Posterior cingulate gyrus (tissue), 11 donors: ENCODE measurements at regions not wholly inside any gene's neighbourhood (a gene's known extent, or its start where the extent isn't known, plus 50 kb on each side); places are given as distances from the start of the nearest gene placed in this dataset.
A peak's percentile ranks its signal among the peaks of the same experiment; 100 is the strongest.
"Not testable (repeated sequence)": the region's sequence is repeated elsewhere in the genome, so short reads cannot be mapped to it uniquely, and the experiment has no call there.

Source experiments
- DNase-seq, 10 donors: peaks; one replicate each; pipeline versions ENCODE4 v3.0.0 to v3.0.0-alpha.2; 2020 to 2021; ENCODE audit warnings: mixed read lengths in 3 of 10
- intact Hi-C: fragments of 100-400 bp; cut with DNase I; formaldehyde crosslinking; loops from one replicate; pipeline ENCODE4 v1.15.1; 2023

DNA sequence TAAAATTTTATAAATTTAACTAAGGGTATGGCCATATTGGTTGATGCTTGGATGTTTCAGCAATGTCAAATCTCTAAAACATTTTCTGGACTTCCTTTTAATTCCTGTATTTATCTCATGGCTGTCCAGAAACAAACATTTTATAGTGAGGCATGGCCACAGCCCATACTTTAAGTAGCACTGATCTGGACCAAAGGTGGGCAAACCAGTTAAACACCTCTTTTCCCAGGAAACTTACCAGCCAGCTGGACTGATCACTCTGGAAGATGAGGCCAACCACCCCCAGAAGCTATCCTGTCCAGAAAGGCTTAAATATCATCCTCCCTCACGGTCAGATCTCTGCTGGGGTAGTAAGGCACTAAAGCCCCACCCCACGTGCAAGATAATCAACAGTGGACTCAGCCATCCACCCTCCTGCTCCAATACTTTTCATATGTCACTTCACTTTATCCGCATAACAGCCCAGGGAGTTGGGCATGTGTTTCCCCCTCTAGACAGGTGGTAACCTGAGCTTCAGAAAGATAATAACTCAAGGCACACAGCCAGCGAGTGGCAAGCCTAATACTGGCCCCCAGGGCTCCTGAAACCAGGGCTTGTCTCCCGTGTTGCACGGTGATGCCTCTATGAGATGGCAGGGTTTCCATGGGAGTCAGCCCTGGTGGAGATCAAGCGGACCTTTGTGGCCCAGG lies 120.5 kb upstream of the NGF start:
- intact Hi-C loops, result no loop called here
- DNase-seq, result no peak

DNA sequence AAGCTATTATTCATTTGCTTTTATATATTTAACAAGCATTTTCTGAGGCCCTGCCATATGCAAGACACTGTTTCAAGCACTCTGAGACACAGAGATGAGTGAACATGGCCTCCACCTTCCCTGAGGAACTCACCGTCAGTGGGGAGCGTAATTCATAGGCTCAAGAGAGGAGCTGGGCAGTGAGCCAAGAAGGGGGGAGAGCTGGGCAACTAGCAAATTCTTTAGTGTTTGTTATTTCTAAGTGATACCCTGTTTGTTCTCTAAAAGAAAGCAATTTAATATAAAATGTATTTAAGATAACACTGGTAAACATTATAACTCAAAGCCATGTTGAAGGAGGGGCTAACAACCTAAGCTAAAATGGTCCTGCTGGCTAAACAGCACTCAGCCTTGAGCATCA lies 119.2 kb upstream of the NGF start:
- no peak for DNase-seq

DNA sequence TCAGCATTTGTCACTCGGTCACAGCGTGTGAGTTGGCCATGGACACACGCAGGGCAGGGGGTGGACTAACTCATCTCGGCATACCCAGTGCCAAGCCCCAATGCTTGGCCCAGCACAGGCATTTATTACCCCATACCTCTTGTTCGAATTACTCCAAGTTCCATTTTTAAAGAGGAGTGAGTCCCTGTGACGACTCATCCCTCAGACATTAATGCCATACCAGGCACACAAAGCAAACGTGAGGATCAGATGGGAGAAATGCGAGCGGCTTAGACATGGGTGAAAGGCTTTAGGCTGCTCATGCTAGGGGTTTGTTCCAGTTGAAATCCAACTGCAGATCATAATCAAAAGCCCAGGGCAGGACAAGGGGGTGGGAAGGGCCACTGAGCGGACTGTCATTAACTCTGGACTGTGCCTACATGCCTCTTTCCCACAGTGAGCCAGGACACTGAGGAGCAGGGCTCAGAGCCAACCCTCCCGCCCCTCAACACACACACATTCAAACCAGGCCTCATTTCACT lies 118.5 kb upstream of the NGF start:
- DNase-seq, result no peak
- intact Hi-C loops, result no loop called here

More for the DNA sequence above, 119.2 kb upstream of the NGF start:
- intact Hi-C loops, result no loop called here

DNA sequence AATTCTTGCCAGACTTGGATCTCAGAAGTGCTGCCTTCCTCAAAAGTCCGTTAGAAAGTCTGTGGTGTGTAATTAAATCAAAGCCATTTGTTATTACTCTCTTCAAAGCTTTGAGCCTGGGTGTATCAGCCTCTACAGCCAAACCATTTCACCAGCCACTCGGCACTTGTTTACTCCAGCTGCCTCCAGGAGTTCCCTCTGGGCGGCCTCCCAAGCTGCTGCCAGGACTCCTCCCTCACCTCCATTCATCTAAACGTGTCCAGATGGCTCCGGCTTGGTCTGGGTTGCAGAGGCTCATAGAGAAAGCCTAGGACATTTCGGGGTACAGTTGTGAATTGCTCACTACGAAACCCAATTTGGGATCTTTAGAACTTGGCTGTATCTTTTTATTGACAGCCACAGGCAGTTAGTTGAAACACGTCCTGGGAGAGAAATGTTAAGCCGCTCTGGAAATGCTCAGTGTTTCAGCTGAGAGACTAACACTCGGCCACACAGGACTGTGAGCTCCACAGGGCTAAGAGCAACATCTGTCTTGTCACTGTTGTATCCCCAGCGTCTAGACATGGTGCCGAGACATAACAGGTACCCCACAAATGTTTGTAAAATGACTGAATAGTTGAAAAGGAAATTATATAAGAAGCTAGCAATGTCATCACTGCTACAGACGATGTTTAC lies 116.9 kb upstream of the NGF start:
- intact Hi-C loops, result no loop called here
- no peak for DNase-seq

DNA sequence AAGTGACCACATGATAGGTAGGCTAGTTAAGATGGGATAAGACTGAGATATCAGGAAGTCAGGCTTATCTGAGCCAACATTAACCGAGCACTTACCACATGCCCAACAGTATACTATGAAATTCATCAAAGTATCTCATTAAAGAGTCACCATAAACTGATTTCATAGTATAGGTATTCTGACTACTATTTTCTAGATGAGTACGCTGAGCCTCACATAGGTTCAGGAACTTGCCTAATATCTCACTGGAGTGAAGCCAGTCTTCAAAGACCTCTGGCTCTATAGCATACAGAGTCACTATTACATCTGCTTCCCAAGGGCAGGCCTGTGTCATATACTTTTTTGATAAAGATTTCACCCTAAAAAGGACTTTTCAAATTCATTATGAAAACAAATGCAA lies 115.6 kb upstream of the NGF start:
- intact Hi-C loops, result no loop called here
- no peak for DNase-seq

DNA sequence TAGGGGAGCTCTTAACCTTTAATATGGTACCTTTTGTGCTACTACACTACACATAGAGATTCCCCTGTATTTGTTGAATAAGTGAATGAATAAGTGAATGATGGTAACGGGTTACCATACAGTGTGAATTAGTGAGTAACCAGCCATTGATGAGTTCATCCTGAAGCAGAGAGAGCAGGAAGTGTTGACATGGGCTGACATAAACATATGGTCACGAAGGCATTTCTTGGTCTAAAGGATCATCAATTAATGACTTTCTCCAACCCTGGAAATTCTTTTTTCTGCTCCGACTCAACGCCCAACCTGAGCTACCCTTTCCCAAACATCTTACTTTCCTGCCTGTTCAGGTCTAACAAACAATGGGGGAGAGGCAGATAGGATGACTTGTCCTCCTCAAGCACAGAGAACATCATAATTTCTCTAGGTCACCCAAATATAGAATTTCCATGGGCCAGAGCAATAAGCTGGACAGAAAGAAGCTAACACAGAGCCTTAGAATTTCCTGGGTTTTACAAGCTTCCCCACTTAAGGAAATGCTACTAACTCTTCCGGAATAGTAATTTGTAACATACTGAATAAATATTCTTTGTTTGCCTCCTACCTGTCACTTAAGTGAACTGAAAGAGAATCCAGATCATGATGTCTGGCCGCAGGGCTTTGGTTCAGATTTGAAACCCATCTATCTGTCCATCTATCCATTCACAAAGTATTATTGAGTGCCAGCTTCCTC lies 114.7 kb upstream of the NGF start:
- intact Hi-C loops, result no loop called here
- DNase-seq, result no peak

DNA sequence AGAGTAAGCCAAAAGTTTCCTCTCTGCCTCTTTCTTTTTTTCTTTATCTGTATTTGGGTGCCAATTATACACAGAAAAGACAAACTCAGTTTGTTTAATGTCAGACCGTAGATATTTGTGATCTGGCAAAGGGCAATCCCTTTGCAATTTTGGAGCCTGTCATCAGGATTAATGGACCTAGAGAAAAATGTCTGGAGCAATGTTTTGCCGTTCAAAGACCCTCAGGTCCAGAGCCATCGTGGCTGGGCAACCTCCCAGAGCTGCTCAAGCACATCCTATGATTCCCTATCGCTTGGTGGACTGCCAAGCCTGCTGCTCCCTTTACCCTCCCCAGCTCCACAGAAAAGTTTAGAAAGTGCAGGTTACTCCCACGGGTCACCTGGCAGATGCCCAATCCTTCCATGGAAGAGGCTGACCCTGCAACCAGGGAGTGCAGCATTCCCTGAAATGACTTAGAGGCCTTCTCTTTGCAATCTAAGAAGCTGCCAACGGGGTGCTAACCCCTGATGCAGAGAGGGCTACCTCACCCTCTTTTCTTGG lies 112.5 kb upstream of the NGF start:
- intact Hi-C loops, result no loop called here
- no peak for DNase-seq

DNA sequence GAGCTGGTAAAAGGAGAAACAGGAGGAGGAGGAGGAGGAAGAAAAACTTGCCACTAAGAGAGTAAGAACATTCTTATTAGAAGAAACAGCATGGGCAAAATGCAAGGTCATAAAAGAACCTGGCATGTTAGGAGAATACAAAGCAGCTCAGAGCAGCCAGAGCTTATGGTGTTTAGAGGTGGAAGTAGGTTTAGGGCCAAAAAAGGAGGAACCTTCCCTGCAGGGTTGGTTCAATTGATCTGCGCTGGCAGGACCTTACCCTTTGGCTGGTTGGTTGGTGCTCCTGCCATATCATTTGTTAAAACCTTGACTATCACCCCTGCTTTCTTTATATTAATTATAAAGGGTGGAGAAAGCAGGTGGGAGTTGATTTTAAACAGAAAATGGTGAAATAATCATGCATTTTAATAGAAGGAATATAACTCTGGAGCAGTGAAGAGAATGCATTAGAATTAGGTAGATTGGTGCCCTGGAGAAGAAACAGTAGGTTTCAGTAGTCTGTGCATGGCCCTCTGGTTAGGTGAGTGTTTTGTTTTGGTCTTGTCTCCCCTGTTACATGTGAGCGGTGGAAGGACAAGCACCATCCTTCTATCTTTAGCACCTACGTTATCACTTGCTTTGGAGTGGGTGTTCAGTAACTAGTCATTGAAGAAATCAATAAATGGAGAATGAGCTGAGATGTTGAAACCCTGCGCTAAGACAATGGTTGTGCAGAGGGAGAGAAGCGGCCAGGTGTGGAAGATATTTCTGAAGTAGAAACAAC lies 110.4 kb upstream of the NGF start:
- intact Hi-C loops, result no loop called here
- DNase-seq, result no peak

DNA sequence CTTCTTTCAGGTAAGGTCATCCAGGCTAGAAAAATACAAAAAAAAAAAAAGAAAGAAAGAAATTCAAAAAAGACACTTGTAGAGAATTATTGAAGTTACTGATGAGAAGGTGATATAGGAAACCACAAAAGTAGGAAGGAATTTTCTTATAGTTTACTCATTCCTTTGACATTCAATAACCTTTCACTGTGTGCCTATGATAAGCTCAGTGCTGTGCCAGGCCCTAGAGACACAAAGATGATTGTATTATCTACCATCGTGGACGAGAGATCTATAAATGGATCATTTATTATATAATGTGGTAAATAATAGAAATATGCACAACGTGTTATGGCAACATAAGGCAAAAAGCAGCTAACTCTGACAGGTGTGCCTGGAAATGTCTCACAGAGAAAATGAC lies 109.6 kb upstream of the NGF start:
- DNase-seq, result no peak
- intact Hi-C loops, result no loop called here

DNA sequence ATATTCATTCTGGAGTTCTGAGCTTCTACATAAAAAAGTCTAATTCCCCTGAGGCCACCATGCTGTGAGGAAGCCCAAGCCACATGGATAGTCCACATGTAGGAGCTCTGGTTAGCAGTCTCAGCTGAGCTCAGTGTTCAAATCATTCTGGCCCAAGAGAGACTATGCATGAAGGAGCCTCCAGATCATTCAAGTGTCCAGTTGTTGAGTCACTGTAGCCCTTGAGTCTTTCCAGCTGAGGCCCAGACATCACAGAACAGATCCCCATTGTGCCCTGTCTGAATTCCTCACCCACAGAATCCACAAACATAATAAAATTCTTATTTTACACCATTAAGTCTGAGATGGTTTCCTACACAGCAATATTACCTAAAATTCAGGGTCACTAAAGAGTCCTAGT lies 107.0 kb upstream of the NGF start:
- intact Hi-C loops, result no loop called here
- no peak for DNase-seq

DNA sequence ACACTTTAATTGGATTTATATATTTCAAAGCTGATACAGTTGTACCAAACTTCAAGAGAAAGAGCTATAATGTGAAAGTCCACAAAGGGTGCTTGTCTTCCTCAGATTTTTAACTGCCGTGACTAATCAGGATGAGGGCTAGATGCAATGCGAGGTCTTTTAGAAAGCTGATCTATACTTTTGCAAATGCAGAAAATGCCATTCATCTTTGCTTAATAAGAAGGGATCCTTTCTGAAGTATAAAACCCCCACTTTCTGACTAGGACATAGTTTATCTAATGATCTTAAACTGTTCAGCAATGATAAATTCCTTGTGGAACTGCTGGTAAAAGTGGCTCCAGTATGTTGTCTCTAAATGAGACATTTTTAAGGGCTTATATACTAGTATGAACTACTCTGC lies 102.7 kb upstream of the NGF start:
- no peak for DNase-seq
- intact Hi-C loops, result no loop called here

DNA sequence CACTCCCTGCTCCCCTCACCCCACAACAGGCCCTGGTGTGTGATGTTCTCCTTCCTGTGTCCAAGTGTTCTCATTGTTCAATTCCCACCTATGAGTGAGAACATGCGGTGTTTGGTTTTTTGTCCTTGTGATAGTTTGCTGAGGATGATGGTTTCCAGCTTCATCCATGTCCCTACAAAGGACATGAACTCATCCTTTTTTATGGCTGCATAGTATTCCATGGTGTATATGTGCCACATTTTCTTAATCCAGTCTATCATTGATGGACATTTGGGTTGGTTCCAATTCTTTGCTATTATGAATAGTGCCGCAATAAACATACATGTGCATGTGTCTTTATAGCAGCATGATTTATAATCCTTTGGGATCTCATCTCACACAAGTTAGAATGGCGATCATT lies 101.5 kb upstream of the NGF start:
- DNase-seq, intact Hi-C loops: not testable (repeated sequence)

DNA sequence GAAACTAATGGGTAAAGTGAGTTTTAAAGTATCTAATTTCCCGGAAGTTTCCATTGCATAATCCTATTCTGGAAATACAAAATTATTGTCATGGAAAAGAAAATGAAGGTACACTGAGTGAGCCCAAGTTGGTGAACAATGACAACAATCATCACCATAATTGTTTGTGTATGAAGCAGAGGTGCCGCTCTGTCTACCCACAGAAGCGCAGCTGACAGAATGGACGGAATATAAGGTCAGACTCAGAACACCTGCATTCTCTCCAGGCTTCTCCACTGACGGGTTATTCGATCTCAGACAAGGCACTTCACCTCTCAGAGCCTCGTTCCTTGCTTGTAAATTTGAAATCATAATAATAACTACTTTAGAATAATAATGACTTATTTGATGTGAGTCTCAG lies 99.1 kb upstream of the NGF start:
- DNase-seq, result no peak
- intact Hi-C loops, result no loop called here

DNA sequence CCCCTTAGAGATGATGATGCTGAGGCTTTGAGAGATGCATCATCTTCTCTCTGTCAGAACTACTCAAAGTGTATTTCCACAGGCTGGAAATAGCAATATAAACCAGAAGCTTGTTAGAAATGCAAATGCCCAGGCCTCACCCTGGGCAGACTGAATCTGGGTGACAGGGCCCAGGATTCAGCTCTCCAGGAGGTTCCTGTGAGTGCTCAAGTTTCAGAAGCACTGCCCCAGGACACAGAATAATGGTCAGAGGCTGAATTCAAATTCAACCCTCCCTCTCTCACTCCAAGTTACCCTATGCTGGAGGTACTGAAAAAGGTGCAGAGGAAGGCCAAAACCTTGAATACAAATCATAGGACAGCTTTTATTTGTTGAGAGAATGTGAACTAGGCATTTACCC lies 98.5 kb upstream of the NGF start:
- intact Hi-C loops, result no loop called here
- DNase-seq, result no peak

DNA sequence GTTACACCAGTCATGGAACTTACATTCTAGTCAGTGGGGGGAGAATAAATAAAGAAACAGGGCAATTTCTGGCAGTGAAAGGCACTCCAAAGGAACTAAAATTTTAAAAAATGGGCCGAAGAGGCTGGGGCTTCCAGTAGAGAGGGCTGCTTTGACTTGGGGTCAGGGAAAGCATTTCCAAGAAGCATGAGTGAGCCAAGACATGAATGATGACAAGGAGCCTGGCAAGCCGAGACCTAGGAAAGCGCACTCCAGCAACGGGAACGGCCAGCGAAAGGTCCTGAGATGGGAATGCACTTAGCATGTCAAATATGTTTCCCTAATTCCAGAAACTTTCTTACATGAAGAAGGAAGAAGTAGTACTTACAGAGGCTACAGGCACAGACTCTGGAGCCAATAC lies 95.4 kb upstream of the NGF start:
- intact Hi-C loops, result no loop called here
- no peak for DNase-seq

DNA sequence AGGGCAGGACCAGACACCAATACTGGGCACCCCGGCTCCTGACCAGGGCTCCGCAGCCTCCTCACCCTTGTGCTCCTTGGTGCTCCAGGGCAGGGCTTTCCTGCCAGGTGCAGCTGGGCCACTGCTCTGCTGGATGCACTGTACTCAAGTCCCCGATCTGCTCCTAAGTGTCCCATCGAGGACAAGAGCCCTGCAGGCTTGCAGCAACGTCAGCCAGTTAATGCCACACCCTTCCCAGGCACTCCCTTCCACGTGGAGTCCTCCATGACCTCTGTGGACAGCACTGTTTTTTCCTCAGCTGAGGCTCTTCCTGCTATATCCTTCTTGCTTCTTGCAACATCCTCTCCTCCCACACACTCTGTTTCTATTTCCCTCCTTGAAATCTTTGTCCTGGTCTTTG lies 94.0 kb upstream of the NGF start:
- intact Hi-C loops, result no loop called here
- DNase-seq, result peak in 1 of 10 donors; percentile 55

DNA sequence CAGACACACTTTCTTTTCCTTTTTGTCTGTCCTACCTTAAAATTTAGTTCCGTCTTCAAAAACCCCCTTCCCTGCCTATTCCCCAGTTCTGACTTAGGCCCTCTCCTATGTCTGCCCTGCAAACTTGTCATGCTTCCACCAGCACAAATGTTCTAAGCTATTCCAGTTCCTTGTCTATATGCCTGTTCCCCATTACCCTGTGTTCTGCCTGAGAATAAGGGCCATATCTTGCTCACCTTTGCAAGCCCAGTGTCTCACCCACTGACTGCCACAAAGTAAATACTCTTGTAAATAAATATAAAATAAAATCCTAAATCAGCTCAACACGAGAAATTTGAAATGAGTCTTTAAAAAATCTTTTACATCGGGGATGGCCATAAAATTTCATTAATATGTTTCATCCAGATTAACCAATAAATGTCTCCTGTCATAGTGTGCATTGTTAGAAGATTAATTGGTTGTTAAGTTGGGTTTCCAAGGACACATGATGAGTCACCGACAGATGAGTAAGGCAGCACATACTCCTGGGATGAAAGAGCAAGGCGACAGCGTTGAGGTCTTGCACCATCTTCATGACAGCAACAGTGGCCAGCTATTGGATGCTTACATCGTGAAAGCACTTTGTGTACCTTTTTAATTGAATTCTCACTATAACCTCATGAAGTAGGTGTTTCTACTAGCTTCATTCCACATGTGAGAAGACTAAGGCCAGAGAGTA lies 92.6 kb upstream of the NGF start:
- intact Hi-C loops, result no loop called here

DNA sequence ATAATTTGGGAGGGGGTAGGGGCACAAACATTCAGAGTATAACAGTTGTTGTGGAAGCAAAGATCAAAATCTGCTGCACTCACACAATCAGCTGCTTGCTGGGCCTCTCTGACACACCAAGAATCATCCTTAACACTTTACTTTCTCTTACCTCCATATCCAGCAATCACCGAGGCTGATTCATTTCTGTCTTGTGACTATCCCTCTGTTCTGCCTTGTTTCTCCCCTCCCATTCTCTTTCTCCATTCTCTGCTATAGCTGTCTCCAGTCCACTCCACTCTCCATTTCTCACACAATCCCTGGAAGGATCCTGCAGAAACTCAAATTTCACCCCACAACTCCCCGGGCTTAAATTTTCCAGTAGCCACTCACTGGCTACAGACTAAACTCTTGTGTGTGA lies 91.8 kb upstream of the NGF start:
- intact Hi-C loops, result no loop called here

More for the DNA sequence above, 92.6 kb upstream of the NGF start:
- no peak for DNase-seq

DNA sequence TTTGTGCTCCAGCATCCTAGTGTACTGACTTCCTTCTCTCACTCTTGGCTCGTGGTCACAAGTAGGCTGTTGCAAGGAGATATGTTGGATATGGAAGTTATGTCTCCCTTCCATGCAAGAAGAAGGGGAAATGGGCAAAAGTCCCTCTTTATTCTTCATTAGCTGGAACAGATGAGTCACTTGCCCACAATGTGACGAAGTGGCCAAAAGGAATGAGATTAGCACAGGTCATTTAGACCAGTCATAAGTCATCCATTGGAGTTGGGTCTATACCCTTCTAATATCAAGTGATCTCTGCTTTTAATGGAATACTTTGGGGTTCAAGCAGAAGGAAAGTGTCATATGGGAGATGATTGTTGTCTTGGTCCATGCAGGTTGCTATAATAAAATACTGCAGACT lies 91.2 kb upstream of the NGF start:
- no peak for DNase-seq
- intact Hi-C loops, result no loop called here

More for the DNA sequence above, 91.8 kb upstream of the NGF start:
- no peak for DNase-seq

DNA sequence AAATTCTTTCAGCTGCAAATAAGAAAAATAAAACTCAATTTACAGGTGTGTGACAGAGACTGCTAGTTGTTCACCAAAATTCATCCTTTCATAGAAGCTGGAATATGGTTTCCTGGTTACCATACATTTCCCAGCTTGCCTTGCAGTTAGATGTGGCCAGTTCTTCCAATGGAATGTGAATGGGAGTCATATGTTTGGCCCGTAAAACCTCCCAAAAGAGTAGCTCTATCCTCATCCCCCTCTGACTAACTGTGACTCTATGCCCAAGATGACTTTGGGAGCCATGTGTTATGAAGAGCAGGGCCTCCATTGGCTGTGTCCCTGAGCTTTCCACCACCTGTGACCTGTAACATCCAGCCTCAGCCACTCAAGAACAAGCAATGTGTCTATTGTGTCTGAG lies 90.6 kb upstream of the NGF start:
- DNase-seq, result no peak
- intact Hi-C loops, result no loop called here
